HL-60 (cell line): ENCODE measurements at regions not wholly inside any gene's neighbourhood (a gene's known extent, or its start where the extent isn't known, plus 50 kb on each side); places are given as distances from the start of the nearest gene placed in this dataset.

ENCODE experiments used
- DNase-seq, 2 experiments: peaks; one replicate each; pipeline ENCODE4 v3.0.0-alpha.2; 2010 to 2020; ENCODE audit warnings: low read depth in 1 of 2, low spot score in 1 of 2
- H3K27ac ChIP-seq: fragments of 250-450 bp; sonication (Bioruptor Pico); replicated peaks from 2 replicates; pipeline ENCODE4 v1.5.1; 2020; ENCODE audit warnings: mild to moderate bottlenecking, moderate library complexity
- H3K27me3 ChIP-seq: fragments of 250-450 bp; sonication (Bioruptor Pico); 2 replicates; pipeline ENCODE4 v1.5.1; 2021; ENCODE audit warnings: mild to moderate bottlenecking, moderate library complexity; ENCODE audit not compliant: insufficient read depth, poor library complexity, severe bottlenecking
- H3K4me3 ChIP-seq: replicated peaks from 2 replicates; pipeline ENCODE4 v1.5.1; 2011; ENCODE audit warnings: mild to moderate bottlenecking, control low read depth, low read length; ENCODE audit not compliant: insufficient read depth
- GABPA ChIP-seq: IDR thresholded peaks from 2 replicates; pipeline ENCODE4 v1.6.1; 2012; ENCODE audit warnings: low read depth
- POLR2AphosphoS5 ChIP-seq: IDR thresholded peaks from 2 replicates; pipeline ENCODE4 v1.6.1; 2012; ENCODE audit warnings: low read depth
- SPI1 ChIP-seq: IDR thresholded peaks from 2 replicates; pipeline ENCODE4 v1.6.1; 2012; ENCODE audit warnings: low read depth, mild to moderate bottlenecking, borderline replicate concordance
- TF ChIP-seq, protein P1 (sequence below): IDR thresholded peaks from 2 replicates; pipeline ENCODE4 v1.6.1; 2012; ENCODE audit warnings: low read depth; ENCODE audit not compliant: insufficient replicate concordance
- TF ChIP-seq, protein P2 (sequence below): IDR thresholded peaks from one replicate; pipeline ENCODE4 v1.5.1; 2011; ENCODE audit warnings: low read length, control low read depth, inconsistent platforms; ENCODE audit not compliant: insufficient read depth

DNA sequence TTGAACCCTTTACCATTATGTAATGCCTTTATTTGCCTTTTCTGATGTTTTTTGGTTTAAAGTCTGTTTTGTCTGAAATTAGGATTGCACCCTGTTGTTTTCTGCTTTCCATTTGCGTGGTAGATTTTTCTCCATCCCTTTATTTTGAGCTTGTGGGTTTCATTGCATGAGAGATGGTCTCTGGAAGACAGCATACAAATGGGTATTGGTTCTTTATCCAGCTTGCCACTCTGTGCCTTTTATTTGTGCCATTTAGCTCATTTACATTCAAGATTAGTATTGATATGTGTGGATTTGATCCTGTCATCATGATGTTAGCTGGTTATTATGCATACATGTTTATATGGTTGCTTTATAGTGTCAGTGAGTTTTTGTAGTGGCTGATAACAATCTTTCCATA is 318.7 kb upstream of the PPP2R3A start:
- TF ChIP-seq GABPA: no peak
- no peak for TF ChIP-seq SPI1
- TF ChIP-seq, protein P1, sequence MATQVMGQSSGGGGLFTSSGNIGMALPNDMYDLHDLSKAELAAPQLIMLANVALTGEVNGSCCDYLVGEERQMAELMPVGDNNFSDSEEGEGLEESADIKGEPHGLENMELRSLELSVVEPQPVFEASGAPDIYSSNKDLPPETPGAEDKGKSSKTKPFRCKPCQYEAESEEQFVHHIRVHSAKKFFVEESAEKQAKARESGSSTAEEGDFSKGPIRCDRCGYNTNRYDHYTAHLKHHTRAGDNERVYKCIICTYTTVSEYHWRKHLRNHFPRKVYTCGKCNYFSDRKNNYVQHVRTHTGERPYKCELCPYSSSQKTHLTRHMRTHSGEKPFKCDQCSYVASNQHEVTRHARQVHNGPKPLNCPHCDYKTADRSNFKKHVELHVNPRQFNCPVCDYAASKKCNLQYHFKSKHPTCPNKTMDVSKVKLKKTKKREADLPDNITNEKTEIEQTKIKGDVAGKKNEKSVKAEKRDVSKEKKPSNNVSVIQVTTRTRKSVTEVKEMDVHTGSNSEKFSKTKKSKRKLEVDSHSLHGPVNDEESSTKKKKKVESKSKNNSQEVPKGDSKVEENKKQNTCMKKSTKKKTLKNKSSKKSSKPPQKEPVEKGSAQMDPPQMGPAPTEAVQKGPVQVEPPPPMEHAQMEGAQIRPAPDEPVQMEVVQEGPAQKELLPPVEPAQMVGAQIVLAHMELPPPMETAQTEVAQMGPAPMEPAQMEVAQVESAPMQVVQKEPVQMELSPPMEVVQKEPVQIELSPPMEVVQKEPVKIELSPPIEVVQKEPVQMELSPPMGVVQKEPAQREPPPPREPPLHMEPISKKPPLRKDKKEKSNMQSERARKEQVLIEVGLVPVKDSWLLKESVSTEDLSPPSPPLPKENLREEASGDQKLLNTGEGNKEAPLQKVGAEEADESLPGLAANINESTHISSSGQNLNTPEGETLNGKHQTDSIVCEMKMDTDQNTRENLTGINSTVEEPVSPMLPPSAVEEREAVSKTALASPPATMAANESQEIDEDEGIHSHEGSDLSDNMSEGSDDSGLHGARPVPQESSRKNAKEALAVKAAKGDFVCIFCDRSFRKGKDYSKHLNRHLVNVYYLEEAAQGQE: no peak
- TF ChIP-seq POLR2AphosphoS5: no peak
- TF ChIP-seq, protein P2, sequence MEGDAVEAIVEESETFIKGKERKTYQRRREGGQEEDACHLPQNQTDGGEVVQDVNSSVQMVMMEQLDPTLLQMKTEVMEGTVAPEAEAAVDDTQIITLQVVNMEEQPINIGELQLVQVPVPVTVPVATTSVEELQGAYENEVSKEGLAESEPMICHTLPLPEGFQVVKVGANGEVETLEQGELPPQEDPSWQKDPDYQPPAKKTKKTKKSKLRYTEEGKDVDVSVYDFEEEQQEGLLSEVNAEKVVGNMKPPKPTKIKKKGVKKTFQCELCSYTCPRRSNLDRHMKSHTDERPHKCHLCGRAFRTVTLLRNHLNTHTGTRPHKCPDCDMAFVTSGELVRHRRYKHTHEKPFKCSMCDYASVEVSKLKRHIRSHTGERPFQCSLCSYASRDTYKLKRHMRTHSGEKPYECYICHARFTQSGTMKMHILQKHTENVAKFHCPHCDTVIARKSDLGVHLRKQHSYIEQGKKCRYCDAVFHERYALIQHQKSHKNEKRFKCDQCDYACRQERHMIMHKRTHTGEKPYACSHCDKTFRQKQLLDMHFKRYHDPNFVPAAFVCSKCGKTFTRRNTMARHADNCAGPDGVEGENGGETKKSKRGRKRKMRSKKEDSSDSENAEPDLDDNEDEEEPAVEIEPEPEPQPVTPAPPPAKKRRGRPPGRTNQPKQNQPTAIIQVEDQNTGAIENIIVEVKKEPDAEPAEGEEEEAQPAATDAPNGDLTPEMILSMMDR: no peak
- DNase-seq: no peak
- no peak overlapping the region for H3K4me3 ChIP-seq
- H3K27ac ChIP-seq: no peak overlapping the region
- H3K27me3 ChIP-seq: peaks cover 3% of the 10 kb centered on the region

DNA sequence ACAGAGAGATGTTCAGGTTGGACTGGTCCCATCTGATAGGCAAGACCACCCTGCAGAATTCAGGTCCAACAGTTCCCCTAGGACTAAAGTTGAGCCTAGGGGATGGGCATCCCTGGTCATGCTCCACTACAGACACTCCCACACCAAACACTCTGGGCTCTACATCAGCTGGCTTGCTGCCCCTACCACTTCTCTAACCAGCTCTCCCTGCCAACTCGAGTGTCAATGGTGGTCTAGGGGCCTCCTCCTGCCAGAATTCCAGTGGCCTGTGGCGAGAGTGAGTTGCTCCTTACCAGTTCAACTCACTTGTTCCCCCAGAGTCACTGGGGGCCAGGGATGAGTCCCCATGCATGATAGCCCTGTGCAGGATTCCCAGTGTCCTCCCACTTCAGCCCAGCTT is 316.2 kb upstream of the PPP2R3A start:
- no peak overlapping the region for H3K4me3 ChIP-seq
- no peak overlapping the region for H3K27ac ChIP-seq
- DNase-seq: no peak
- TF ChIP-seq, protein P1: no peak
- TF ChIP-seq POLR2AphosphoS5 (no peak), SPI1 (no peak), GABPA (no peak)
- TF ChIP-seq, protein P2: no peak
- H3K27me3 ChIP-seq: peaks cover 3% of the 10 kb centered on the region

DNA sequence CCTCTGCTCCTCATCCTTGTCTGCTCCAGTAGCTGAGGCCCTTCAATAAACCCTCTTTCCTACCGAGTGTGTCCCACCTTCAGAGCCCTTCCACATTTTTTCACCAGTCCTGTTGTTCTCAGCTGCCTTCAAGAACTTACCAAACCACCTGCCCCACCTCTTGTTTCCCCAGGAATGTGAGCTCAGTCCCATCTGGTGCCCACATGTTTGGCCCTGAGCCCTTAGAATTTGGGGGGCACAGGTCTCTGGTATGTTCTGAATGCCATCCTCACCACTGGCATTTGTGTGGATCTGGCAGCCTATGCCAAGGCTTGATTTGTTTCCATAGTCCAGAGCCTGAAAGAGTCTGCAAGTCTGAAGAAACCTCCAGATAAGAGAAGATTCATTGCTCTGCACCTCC is 315.2 kb upstream of the PPP2R3A start:
- Histone ChIP-seq H3K27me3 (no peaks in the 10 kb centered on the region), H3K4me3 (no peak overlapping the region), H3K27ac (no peak overlapping the region)
- no peak for DNase-seq
- no peak for TF ChIP-seq SPI1
- TF ChIP-seq GABPA: no peak
- TF ChIP-seq, protein P1: no peak
- TF ChIP-seq, protein P2: no peak
- TF ChIP-seq POLR2AphosphoS5: no peak
